Right lobe of liver (tissue), 6 donors: ENCODE measurements at regions not wholly inside any gene's neighbourhood (a gene's known extent, or its start where the extent isn't known, plus 50 kb on each side); places are given as distances from the start of the nearest gene placed in this dataset.

ENCODE experiments used
- ATAC-seq, 4 donors: fragments of 200-7000 bp; cut with Tn5 transposase; one replicate each; pipeline ENCODE4 v1.9.1; 2020; ENCODE audit warnings: mild to moderate bottlenecking in 4 of 4, moderate library complexity in 4 of 4
- DNase-seq, 3 donors: peaks; one replicate each; pipeline ENCODE4 v3.0.0-alpha.2; 2020
- H3K27ac ChIP-seq, 3 donors: fragments of 200-600 bp; one replicate each; pipeline ENCODE4 v1.8.0; 2022
- H3K27me3 ChIP-seq, 2 donors: fragments of 200-600 bp; one replicate each; pipeline ENCODE4 v1.8.0; 2022
- H3K36me3 ChIP-seq, 4 donors: fragments of 200-600 bp; sonication (generic) in 1 of 4; one replicate each; pipeline versions ENCODE4 v1.5.1 to v1.8.0; 2017 to 2022; ENCODE audit warnings: control low read depth in 1 of 4
- H3K4me1 ChIP-seq, 4 donors: fragments of 200-600 bp; sonication (generic) in 1 of 4; one replicate each; pipeline versions ENCODE4 v1.5.1 to v1.8.0; 2017 to 2022; ENCODE audit warnings: control low read depth in 1 of 4
- H3K4me3 ChIP-seq, 3 donors: fragments of 200-600 bp; one replicate each; pipeline ENCODE4 v1.8.0; 2022
- H3K9me3 ChIP-seq, 4 donors: fragments of 200-600 bp; sonication (generic) in 1 of 4; one replicate each; pipeline versions ENCODE4 v1.5.1 to v1.8.0; 2017 to 2022; ENCODE audit warnings: control low read depth in 1 of 4
- POLR2A ChIP-seq: fragments of 450-650 bp; IDR thresholded peaks from one replicate; pipeline ENCODE4 v1.6.1; 2017; ENCODE audit warnings: antibody characterized with exemption, mild to moderate bottlenecking
- WGBS: methylation state at CpG from one replicate; pipeline ENCODE4 v1.1.6; 2018; ENCODE audit warnings: low coverage, low lambda C conversion rate; ENCODE audit not compliant: insufficient coverage; ENCODE audit errors: missing lambda C conversion rate; 5-methylcytosine and 5-hydroxymethylcytosine counted together
- intact Hi-C, 2 donors: fragments of 100-400 bp; cut with DNase I; formaldehyde crosslinking; loops; one replicate each; pipeline versions ENCODE4 v1.11.2 to v1.14.1; 2022
- TF ChIP-seq, protein P1 (sequence below), 4 donors: fragments of 200-600 bp in 3 of 4; fragments of 450-650 bp in 1 of 4; IDR thresholded peaks; one replicate each; pipeline versions ENCODE4 v1.5.1 to v1.8.0; 2016 to 2022; ENCODE audit warnings: antibody characterized with exemption in 4 of 4, mild to moderate bottlenecking in 2 of 4
- donor health status: DM: no; HTN: yes; CAD: no.
- donor health status: DM: no; HTN: no; CAD: no.
- donor health status: DM: no; HTN: no; CAD: no.
- donor health status: DM: no; HTN: yes; CAD: no.
- donor health status: DM: no; HTN: yes; CAD: no.

DNA sequence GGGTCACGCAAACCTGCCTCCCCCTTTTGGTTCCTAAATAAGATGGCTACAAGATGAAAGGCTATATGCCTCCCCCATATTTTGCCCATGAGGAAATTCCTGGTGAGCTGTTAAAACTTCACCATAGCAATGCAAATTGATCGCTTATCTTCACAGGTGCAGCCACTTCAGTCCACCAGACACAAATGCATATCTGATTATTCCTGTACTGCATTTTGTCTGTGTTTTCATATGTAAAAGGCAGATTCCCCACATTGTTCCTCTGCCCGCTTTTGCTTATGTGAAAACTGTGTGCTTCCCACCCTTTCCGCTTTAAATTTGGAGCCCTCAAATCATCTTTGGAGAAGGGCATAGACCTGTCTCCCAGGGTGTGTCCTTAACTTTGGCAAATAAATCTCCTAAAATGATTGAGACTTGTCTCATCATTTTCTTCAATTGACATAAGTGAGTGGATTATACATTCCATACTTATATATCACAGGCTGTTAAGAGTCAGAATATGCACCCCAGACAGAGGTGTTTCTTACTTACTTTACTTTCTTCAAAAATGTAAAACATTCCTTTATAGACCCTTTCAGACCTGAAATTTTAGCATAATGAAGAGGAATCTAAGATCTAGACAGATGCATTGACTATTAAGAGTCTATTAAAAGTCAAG, 116.4 kb downstream of the CASP12 start:
- Histone ChIP-seq H3K36me3 (no peaks in the 10 kb centered on the region), H3K4me1 (no peaks in the 10 kb centered on the region), H3K27ac (no peak overlapping the region), H3K4me3 (no peak overlapping the region), H3K27me3 (no peaks in the 10 kb centered on the region), H3K9me3 (no peaks in the 10 kb centered on the region)
- ATAC-seq (no peak), DNase-seq (no peak)
- 49% methylated on average over 4 of the region's 4 CpGs for WGBS
- intact Hi-C loops: no loop called here
- no peak for TF ChIP-seq POLR2A
- TF ChIP-seq, protein P1, sequence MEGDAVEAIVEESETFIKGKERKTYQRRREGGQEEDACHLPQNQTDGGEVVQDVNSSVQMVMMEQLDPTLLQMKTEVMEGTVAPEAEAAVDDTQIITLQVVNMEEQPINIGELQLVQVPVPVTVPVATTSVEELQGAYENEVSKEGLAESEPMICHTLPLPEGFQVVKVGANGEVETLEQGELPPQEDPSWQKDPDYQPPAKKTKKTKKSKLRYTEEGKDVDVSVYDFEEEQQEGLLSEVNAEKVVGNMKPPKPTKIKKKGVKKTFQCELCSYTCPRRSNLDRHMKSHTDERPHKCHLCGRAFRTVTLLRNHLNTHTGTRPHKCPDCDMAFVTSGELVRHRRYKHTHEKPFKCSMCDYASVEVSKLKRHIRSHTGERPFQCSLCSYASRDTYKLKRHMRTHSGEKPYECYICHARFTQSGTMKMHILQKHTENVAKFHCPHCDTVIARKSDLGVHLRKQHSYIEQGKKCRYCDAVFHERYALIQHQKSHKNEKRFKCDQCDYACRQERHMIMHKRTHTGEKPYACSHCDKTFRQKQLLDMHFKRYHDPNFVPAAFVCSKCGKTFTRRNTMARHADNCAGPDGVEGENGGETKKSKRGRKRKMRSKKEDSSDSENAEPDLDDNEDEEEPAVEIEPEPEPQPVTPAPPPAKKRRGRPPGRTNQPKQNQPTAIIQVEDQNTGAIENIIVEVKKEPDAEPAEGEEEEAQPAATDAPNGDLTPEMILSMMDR (IDR thresholded peaks at IDR 0.05): no peak

DNA sequence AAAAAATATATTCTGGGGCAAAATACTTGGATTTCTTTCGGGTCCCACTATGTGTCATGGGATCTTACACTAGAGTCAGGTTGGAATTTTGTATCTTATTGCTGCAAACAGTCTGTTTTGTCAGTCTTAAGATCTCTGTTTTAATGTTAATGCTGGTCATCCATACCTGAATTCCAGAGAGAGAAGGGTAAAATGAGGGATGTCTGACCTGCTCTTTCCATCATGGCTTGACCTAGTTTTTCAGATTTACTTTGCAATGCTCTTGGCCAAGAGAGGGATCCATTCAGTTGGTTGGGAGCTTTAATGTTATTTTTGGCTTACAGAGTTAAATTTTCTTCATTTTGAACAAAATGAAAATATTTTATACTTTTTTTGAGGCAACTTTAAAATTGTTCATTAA, 117.2 kb downstream of the CASP12 start:
- no peaks in the 10 kb centered on the region for H3K4me1 ChIP-seq
- no peak overlapping the region for H3K4me3 ChIP-seq
- DNase-seq (no peak), ATAC-seq (no peak)
- H3K36me3 ChIP-seq: no peaks in the 10 kb centered on the region
- no peak for TF ChIP-seq POLR2A
- TF ChIP-seq, protein P1 (IDR thresholded peaks at IDR 0.05): no peak
- intact Hi-C loops: no loop called here
- no peak overlapping the region for H3K27ac ChIP-seq
- 25% methylated on average over 1 of the region's 1 CpG for WGBS
- H3K27me3 ChIP-seq: no peaks in the 10 kb centered on the region
- H3K9me3 ChIP-seq: no peaks in the 10 kb centered on the region

DNA sequence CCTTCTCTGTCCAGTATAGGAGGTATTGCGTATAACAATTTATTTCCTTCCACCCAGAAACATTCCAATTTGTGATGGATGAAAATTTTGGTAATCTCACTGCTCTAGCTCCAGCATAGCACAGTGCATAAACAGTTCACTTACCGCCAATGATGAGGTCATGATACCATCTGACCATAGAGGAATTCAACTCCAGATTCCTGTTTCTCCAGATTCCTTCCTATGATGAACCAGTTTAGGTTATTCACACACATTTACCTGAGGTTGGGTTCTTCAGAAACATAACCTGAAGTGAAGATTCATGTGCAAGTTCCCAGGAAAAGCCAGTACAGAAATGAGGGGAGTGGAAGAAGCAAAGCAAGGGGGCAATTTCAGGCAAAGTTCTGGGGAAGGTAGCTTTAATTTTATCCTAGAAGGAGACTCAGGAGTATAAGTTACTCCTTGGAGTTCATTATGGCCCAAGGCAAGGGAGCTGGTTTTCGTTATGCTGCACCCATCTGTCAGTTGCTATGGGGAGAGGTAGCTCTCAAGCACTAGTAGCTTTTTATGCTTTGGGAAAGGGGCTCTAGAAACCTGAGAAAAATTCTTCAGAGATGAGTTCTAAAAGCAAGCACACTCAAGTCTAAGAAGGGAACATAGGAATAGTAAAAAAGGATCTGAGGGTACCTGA, 121.6 kb downstream of the CASP12 start:
- Histone ChIP-seq H3K4me3 (no peak overlapping the region), H3K9me3 (no peaks in the 10 kb centered on the region), H3K27ac (no peak overlapping the region), H3K36me3 (no peaks in the 10 kb centered on the region), H3K4me1 (no peaks in the 10 kb centered on the region), H3K27me3 (no peaks in the 10 kb centered on the region)
- TF ChIP-seq, protein P1 (IDR thresholded peaks at IDR 0.05): no peak
- TF ChIP-seq POLR2A: no peak
- intact Hi-C loops: no loop called here
- ATAC-seq (no peak), DNase-seq (no peak)
- 63% methylated on average over 3 of the region's 3 CpGs for WGBS

DNA sequence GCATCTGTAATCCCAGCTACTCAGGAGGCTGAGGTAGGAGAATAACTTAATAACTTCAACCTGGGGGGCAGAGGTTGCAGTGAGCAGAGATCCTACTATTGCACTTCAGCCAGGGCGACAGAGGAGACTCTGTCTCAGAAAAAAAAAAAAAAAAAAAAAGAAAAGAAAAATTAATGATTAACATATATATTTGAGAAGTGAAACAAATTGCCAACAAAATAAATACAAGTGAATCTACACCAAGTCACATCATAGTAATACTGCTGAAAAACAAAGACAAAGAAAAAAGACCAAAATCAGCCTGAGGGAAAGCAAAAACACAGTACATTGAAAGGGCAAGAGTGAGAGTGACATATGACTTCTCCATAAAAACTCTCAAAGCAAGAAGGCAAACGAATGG, 123.7 kb downstream of the CASP12 start:
- TF ChIP-seq, protein P1 (IDR thresholded peaks at IDR 0.05): no peak
- TF ChIP-seq POLR2A: no peak
- Histone ChIP-seq H3K4me3 (no peak overlapping the region), H3K4me1 (no peaks in the 10 kb centered on the region), H3K36me3 (no peaks in the 10 kb centered on the region), H3K27ac (no peak overlapping the region), H3K9me3 (no peaks in the 10 kb centered on the region), H3K27me3 (no peaks in the 10 kb centered on the region)
- ATAC-seq: no peak
- DNase-seq: no peak
- intact Hi-C loops: no loop called here
- WGBS: 24% methylated on average over 2 of the region's 2 CpGs
